ENCODE measurements at regions not wholly inside any gene's neighbourhood (a gene's known extent, or its start where the extent isn't known, plus 50 kb on each side); places are given as distances from the start of the nearest gene placed in this dataset.
A peak's percentile ranks its signal among the peaks of the same experiment; 100 is the strongest.

GRCh38 chr11:112842151-112842550 lies 119.1 kb upstream of the NCAM1 start:
- no peak overlapping the region for H2BK120ac ChIP-seq (replicated peaks; ENCODE audit: low read depth, low read length)
- ChIA-PET POLR2A (ENCODE audit: partially characterized antibody) (no interaction called here), CTCF (ENCODE audit: partially characterized antibody) (interaction anchor here (2.0 kb wide), 1 partner anchor 12 kb away, joined by 13 read pairs; no protein-coding TSS in a partner anchor)
- no peaks in the 10 kb centered on the region for H3K79me2 ChIP-seq (ENCODE audit: control insufficient read depth in 1 of 2, insufficient read depth in 2 of 2, low read length in 2 of 2)
- 0 out of 7 replicates have a peak, but pooled peaks cover 0 to 2% (median 0%) of the 10 kb centered on the region in 4 experiments for H3K4me1 ChIP-seq (replicated peaks in 1 of 4; ENCODE audit: control insufficient read depth in 3 of 4, insufficient read depth in 4 of 4, low read length in 3 of 4)
- no peak overlapping the region for H3K4ac ChIP-seq (replicated peaks; ENCODE audit: insufficient read length, low read depth, low read length)
- H3K23ac ChIP-seq (ENCODE audit: insufficient read length), result no peak overlapping the region
- no peak for TF ChIP-seq FOSL1 (IDR thresholded peaks at IDR 0.05; ENCODE audit: insufficient read depth, low read depth, low read length)
- TF ChIP-seq EP300 (IDR thresholded peaks at IDR 0.05; ENCODE audit: borderline replicate concordance in 1 of 2, low read depth in 2 of 2, low read length in 2 of 2), result no peak
- no peak for TF ChIP-seq ASH2L (IDR thresholded peaks at IDR 0.05; ENCODE audit: low read length)
- TF ChIP-seq BCL11A (IDR thresholded peaks at IDR 0.05; ENCODE audit: low read depth in 2 of 2, low read length in 2 of 2), result no peak
- H4K5ac ChIP-seq (ENCODE audit: insufficient read length, low read depth, low read length), result no peak overlapping the region
- H3K4me2 ChIP-seq (ENCODE audit: insufficient read depth in 1 of 2, low read depth in 2 of 2, low read length in 2 of 2), result no peak overlapping the region
- H3K36me3 ChIP-seq (ENCODE audit: control insufficient read depth in 2 of 4, insufficient read depth in 4 of 4, low read length in 3 of 4), result no peaks in the 10 kb centered on the region
- H3K9me3 ChIP-seq (ENCODE audit: insufficient read depth in 2 of 2, low read depth in 1 of 2, low read length in 1 of 2), result no peaks in the 10 kb centered on the region
- H3K56ac ChIP-seq (replicated peaks; ENCODE audit: insufficient read length, low read depth, low read length), result no peak overlapping the region
- FAIRE-seq, result no peak
- no peak overlapping the region for H3K27ac ChIP-seq (ENCODE audit: low read depth, low read length)
- WGBS, 2 experiments (ENCODE audit: extremely low coverage in 1 of 2, insufficient coverage in 1 of 2, insufficient read length in 1 of 2, insufficient replicate concordance in 2 of 2, low coverage in 1 of 2, low lambda C conversion rate in 2 of 2, missing lambda C conversion rate in 1 of 2), result 87% methylated on average over 4 of the region's 4 CpGs; no CpG with 5 or more reads in 1 of the 2 experiments
- no peak overlapping the region for H2BK12ac ChIP-seq (ENCODE audit: low read depth, low read length)
- no peak overlapping the region for H2AK5ac ChIP-seq (ENCODE audit: low read depth, low read length)
- no peak overlapping the region for H4K8ac ChIP-seq (ENCODE audit: extremely low read depth, insufficient read depth, low read length)
- H2BK20ac ChIP-seq (ENCODE audit: low read length), result no peak overlapping the region
- H3K23me2 ChIP-seq (ENCODE audit: low read depth, low read length), result no peaks in the 10 kb centered on the region
- H2BK5ac ChIP-seq (ENCODE audit: low read depth, low read length), result no peak overlapping the region
- H4K91ac ChIP-seq (replicated peaks; ENCODE audit: insufficient read length, low read length), result no peak overlapping the region
- H2BK15ac ChIP-seq (ENCODE audit: low read length), result no peak overlapping the region
- no peaks in the 10 kb centered on the region for H4K20me1 ChIP-seq (replicated peaks in 1 of 2; ENCODE audit: control insufficient read depth in 1 of 2, insufficient read depth in 2 of 2, low read length in 2 of 2)
- no peak overlapping the region for H3K9ac ChIP-seq (replicated peaks in 1 of 4; ENCODE audit: extremely low read depth in 1 of 4, low read depth in 3 of 4, low read length in 3 of 4)
- H3K18ac ChIP-seq (ENCODE audit: extremely low read depth, low read length), result no peak overlapping the region
- no peak overlapping the region for H3K4me3 ChIP-seq (ENCODE audit: extremely low read depth in 1 of 4, insufficient read depth in 2 of 4, low read depth in 3 of 4, low read length in 4 of 4)
- H3K27me3 ChIP-seq (replicated peaks in 1 of 4; ENCODE audit: control insufficient read depth in 3 of 4, extremely low read depth in 1 of 4, insufficient read depth in 3 of 4, low read length in 3 of 4), result no peaks in the 10 kb centered on the region
- no peak overlapping the region for H3K14ac ChIP-seq (ENCODE audit: insufficient read length)
- H2AFZ ChIP-seq (ENCODE audit: low read length), result no peak overlapping the region
- peak in 1 of 2 experiments; percentile 6 for DNase-seq (ENCODE audit: low read depth in 1 of 2, low spot score in 2 of 2)
- H3K79me1 ChIP-seq (ENCODE audit: low read depth, low read length), result no peaks in the 10 kb centered on the region

All from H1 (cell line).